ENCODE measurements at regions not wholly inside any gene's neighbourhood (a gene's known extent, or its start where the extent isn't known, plus 50 kb on each side); places are given as distances from the start of the nearest gene placed in this dataset.
A peak's percentile ranks its signal among the peaks of the same experiment; 100 is the strongest.

DNA sequence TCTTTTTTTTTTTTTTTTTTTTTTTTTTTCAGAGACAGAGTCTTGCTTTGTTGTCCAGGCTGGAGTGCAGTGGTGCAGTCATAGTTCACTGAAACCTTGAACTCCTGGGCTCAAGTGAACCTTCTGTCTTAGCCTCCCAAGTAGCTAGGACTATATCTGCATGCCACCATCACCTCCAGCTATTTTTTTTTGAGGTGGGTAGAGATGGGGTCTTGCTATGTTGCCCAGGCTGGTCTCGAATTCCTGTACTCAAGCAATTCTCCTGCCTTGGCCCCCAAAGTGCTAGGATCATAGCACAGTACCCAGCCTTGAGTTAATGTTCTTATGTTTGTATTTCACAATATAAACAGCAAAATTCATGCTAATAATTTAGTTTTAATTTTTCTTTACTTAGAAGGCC lies 62.9 kb upstream of the IGFBP2 start:
- TF ChIP-seq ZNF70 (CRISPR knock-in tag; IDR thresholded peaks at IDR 0.05) (no peak), RARB (CRISPR knock-in tag; IDR thresholded peaks at IDR 0.05) (no peak), BACH2 (CRISPR knock-in tag; IDR thresholded peaks at IDR 0.05; ENCODE audit: borderline replicate concordance) (no peak), ZNF565 (CRISPR knock-in tag; conservative IDR thresholded peaks at IDR 0.05; ENCODE audit: low read depth) (no peak), CSDC2 (CRISPR knock-in tag; IDR thresholded peaks at IDR 0.05) (no peak), ARNTL (CRISPR knock-in tag; IDR thresholded peaks at IDR 0.05; ENCODE audit: borderline replicate concordance, low read depth) (no peak), TCF4 (CRISPR knock-in tag; IDR thresholded peaks at IDR 0.05; ENCODE audit: borderline replicate concordance) (no peak), ZC3H10 (CRISPR knock-in tag; IDR thresholded peaks at IDR 0.05) (no peak), ZFP30 (CRISPR knock-in tag; IDR thresholded peaks at IDR 0.05) (no peak), OSR1 (CRISPR knock-in tag; IDR thresholded peaks at IDR 0.05) (no peak), ZFP3 (CRISPR knock-in tag; IDR thresholded peaks at IDR 0.05) (no peak)
- TF ChIP-seq, protein P1, sequence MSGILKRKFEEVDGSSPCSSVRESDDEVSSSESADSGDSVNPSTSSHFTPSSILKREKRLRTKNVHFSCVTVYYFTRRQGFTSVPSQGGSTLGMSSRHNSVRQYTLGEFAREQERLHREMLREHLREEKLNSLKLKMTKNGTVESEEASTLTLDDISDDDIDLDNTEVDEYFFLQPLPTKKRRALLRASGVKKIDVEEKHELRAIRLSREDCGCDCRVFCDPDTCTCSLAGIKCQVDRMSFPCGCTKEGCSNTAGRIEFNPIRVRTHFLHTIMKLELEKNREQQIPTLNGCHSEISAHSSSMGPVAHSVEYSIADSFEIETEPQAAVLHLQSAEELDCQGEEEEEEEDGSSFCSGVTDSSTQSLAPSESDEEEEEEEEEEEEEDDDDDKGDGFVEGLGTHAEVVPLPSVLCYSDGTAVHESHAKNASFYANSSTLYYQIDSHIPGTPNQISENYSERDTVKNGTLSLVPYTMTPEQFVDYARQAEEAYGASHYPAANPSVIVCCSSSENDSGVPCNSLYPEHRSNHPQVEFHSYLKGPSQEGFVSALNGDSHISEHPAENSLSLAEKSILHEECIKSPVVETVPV (CRISPR knock-in tag; IDR thresholded peaks at IDR 0.05): no peak
- TF ChIP-seq, protein P2, sequence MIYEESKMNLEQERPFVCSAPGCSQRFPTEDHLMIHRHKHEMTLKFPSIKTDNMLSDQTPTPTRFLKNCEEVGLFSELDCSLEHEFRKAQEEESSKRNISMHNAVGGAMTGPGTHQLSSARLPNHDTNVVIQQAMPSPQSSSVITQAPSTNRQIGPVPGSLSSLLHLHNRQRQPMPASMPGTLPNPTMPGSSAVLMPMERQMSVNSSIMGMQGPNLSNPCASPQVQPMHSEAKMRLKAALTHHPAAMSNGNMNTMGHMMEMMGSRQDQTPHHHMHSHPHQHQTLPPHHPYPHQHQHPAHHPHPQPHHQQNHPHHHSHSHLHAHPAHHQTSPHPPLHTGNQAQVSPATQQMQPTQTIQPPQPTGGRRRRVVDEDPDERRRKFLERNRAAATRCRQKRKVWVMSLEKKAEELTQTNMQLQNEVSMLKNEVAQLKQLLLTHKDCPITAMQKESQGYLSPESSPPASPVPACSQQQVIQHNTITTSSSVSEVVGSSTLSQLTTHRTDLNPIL (CRISPR knock-in tag; IDR thresholded peaks at IDR 0.05; ENCODE audit: low read depth): no peak
- no peak for ATAC-seq

DNA sequence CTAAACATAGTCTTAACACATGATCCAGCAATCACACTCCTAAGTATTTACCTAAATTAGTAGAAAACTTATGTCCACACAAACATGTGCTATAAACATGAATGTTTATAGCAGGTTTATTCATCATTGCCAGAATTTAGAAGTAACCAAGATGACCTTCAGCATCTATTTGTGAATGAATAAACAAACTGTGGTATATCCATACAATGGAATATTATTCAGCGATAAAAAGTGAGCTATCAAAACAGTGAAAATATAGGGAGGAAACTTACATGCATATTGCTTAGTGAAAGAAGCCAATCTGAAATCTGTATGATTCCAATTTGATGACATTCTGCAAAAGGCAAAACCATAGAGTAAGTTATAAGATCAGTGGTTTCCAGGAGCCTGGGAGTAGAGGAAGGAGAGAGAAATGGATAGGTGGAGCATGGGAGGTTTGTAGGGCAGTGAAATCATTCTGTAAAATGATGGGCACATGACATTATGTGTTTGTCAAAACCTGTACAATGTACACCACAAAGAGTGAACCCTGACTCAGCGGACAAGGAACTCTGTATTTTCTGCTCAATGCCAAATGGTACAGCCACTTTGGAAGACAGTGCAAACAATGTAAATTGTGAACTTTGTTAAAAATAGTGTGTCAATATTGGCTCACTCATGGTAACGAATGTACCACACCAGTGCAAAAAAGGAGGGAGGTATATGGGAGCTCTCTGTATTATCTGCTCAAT lies 61.9 kb upstream of the IGFBP2 start:
- ATAC-seq: no peak
- peak; percentile 97 for TF ChIP-seq ZNF8 (CRISPR knock-in tag; IDR thresholded peaks at IDR 0.05)
- TF ChIP-seq, protein P2 (CRISPR knock-in tag; IDR thresholded peaks at IDR 0.05; ENCODE audit: low read depth): no peak

DNA sequence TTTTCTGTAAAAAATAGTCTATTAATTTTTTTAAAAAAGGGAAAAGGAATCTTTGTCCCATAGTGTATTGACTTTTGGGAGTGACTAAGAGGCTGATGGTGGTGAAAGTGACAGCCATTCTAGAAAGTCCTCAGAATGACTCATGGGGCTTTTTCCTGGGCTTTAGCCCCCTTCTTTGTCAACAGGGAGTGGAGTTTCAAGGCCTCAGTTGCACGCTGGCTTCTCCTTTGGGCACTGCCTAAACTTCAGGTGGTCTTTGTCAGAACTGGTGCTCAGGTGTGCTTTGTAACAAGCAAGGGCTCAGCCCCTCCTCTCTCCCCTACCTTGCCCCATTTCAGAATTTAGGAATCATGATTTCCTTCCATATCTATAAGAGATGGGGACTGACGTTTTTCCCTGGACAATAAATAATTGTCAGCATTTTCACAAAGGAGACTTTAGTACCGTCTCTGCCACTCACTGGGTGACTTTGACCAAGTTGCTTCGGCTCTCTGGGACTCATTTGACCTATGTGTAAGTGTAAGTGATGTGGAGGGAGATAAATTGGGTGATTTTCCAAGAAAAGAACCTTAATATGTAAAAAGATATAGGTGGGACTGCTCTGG lies 61.2 kb upstream of the IGFBP2 start:
- TF ChIP-seq BACH2 (CRISPR knock-in tag; IDR thresholded peaks at IDR 0.05; ENCODE audit: borderline replicate concordance) (no peak), OSR1 (CRISPR knock-in tag; IDR thresholded peaks at IDR 0.05) (no peak), ZC3H10 (CRISPR knock-in tag; IDR thresholded peaks at IDR 0.05) (no peak), SNAI2 (CRISPR knock-in tag; IDR thresholded peaks at IDR 0.05) (no peak), PPARA (CRISPR knock-in tag; IDR thresholded peaks at IDR 0.05; ENCODE audit: borderline replicate concordance) (no peak), ZNF70 (CRISPR knock-in tag; IDR thresholded peaks at IDR 0.05) (no peak), CSDC2 (CRISPR knock-in tag; IDR thresholded peaks at IDR 0.05) (no peak), ARNTL (CRISPR knock-in tag; IDR thresholded peaks at IDR 0.05; ENCODE audit: borderline replicate concordance, low read depth) (no peak), ZFP3 (CRISPR knock-in tag; IDR thresholded peaks at IDR 0.05) (no peak), TCF4 (CRISPR knock-in tag; IDR thresholded peaks at IDR 0.05; ENCODE audit: borderline replicate concordance) (no peak)
- TF ChIP-seq, protein P3, sequence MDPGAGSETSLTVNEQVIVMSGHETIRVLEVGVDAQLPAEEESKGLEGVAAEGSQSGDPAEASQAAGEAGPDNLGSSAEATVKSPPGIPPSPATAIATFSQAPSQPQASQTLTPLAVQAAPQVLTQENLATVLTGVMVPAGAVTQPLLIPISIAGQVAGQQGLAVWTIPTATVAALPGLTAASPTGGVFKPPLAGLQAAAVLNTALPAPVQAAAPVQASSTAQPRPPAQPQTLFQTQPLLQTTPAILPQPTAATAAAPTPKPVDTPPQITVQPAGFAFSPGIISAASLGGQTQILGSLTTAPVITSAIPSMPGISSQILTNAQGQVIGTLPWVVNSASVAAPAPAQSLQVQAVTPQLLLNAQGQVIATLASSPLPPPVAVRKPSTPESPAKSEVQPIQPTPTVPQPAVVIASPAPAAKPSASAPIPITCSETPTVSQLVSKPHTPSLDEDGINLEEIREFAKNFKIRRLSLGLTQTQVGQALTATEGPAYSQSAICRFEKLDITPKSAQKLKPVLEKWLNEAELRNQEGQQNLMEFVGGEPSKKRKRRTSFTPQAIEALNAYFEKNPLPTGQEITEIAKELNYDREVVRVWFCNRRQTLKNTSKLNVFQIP (CRISPR knock-in tag; IDR thresholded peaks at IDR 0.05; ENCODE audit: borderline replicate concordance, low read depth): no peak
- TF ChIP-seq, protein P2 (CRISPR knock-in tag; IDR thresholded peaks at IDR 0.05; ENCODE audit: low read depth): no peak
- TF ChIP-seq, protein P1 (CRISPR knock-in tag; IDR thresholded peaks at IDR 0.05): no peak
- TF ChIP-seq, protein P4, sequence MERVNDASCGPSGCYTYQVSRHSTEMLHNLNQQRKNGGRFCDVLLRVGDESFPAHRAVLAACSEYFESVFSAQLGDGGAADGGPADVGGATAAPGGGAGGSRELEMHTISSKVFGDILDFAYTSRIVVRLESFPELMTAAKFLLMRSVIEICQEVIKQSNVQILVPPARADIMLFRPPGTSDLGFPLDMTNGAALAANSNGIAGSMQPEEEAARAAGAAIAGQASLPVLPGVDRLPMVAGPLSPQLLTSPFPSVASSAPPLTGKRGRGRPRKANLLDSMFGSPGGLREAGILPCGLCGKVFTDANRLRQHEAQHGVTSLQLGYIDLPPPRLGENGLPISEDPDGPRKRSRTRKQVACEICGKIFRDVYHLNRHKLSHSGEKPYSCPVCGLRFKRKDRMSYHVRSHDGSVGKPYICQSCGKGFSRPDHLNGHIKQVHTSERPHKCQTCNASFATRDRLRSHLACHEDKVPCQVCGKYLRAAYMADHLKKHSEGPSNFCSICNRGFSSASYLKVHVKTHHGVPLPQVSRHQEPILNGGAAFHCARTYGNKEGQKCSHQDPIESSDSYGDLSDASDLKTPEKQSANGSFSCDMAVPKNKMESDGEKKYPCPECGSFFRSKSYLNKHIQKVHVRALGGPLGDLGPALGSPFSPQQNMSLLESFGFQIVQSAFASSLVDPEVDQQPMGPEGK (CRISPR knock-in tag; IDR thresholded peaks at IDR 0.05; ENCODE audit: borderline replicate concordance): no peak
- no peak for ATAC-seq

Data from SK-N-SH treated with all-trans-retinoic acid at 6 μM for 48 hours (cell line).